Smooth muscle cell of the brain vasculature (primary cell): ENCODE measurements at regions not wholly inside any gene's neighbourhood (a gene's known extent, or its start where the extent isn't known, plus 50 kb on each side); places are given as distances from the start of the nearest gene placed in this dataset.
A peak's percentile ranks its signal among the peaks of the same experiment; 100 is the strongest.

Experiments
- DNase-seq: peaks from one replicate; pipeline ENCODE4 v3.0.0-alpha.2; 2012; ENCODE audit warnings: low read depth, low spot score

DNA sequence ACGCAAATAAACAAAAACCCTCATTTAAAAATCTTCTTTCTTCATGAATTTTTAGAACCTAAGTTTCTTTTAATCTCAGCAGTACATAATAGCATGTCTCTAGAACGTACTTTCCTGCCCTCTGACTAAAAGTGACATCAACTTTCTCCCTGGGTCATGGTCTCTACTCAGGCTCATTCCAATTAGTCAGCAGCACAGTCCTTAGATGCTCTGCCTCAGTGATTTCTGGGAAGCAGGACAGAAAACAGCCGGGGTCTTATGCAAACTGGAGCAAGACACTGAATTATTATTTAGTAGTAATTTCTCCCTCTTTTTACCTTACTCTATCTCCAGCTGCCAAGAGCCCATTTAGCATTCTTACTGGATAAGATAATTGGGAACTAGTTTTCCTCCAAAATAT, 365.2 kb downstream of the TUSC7 start:
- no peak for DNase-seq

DNA sequence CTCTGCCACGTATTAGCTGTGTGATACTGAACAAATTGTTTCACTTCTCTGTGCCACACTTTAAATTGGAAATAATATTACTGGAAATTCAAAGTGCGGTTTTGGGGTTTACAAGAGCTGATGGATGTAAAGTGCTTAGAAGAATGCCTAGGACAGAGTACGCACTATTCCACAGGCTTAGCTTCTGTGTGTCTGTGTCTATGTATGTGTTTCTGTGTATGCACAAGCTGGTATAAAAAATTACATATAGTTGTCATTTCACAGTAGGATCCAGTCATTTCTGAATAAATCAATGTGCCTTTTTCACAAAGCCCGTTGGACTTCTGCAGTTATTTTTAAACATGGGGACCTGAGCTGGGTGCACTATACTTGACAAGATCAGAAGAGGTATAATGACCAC, 370.4 kb downstream of the TUSC7 start:
- no peak for DNase-seq

- DNase-seq: no peak
These were observed 371.3 kb downstream of the TUSC7 start for GRCh38 chr3:117080872-117081271.

DNA sequence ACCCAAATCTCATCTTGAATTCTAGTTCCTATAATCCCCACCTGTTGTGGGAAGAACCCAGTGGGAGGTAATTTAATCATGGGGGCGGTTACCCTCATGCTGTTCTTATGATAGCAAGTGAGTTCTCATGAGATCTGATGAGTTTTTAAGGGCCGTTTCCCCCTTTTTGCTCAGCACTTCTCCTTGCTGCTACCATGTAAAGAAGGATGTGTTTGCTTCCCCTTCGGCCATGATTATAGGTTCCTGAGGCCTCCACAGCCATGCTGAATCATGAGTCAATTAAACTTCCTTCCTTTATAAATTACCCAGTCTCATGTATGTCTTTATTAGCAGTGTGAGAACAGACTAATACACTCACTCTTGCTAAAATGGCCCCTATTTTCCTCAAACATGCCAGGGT, 374.7 kb downstream of the TUSC7 start:
- no peak for DNase-seq

DNA sequence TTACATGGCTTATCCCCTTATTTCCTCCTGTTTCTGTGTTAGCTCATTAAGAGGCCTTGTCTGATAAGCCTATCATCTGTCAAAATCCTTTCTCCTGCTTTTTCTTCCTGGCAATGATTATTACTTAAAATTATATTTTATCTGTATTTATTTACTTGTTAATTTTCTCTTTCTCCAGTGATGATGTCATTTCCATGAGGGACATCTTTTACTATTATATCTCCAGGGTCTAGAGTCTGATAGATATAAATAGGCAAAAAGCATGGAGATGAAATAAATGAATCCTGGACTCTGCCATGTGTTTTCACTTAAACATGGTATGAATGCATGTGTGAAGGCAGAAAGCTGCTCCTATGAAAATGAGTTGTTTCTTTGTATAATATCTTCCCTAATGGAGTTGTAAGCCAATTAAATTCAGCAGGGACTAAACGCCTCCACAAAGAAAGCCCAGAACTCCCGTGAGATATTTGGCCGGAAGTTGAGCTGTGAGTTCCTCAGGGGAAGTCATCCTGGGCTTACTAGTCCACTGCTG, 375.2 kb downstream of the TUSC7 start:
- no peak for DNase-seq

GRCh38 chr3:117091676-117092075, 382.1 kb downstream of the TUSC7 start:
- no peak for DNase-seq

DNA sequence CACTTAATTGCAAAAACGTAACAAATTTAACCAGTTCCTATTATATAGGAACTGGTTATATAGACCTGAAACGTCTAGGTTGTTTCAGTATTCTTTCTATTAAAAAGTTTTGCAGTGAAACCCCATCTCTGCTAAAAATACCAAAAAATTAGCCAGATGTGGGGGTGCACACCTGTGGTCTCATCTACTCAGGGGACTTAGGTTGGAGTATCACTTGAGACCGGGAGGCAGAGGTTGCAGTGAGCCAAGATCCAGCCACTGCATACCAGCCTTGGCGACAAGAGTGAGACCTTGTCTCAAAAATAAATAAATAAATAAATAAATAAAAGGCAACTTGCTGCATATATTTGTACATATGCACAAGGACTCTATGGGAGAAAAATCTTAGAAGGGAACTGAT, 387.0 kb downstream of the TUSC7 start:
- no peak for DNase-seq

- DNase-seq: no peak
These were observed 387.8 kb downstream of the TUSC7 start for GRCh38 chr3:117097351-117097750.

DNA sequence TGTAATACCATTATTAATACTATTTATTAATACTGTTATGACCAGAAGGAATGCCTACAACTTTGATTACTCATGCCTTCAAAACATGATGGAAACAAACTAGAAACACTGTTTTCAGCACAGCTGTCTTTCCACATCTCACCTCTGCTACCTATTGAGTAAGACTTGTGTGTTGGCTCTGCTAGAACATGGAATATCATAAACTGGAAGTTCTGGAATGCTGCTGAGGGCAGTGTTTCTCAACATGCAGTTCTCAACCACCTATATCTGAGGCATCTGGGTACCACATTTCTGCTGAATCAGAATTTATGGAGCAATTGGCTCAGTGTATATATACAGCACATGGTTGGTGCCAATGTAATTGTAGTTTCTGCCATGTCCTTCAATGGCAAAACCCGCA, 392.1 kb downstream of the TUSC7 start:
- no peak for DNase-seq

DNA sequence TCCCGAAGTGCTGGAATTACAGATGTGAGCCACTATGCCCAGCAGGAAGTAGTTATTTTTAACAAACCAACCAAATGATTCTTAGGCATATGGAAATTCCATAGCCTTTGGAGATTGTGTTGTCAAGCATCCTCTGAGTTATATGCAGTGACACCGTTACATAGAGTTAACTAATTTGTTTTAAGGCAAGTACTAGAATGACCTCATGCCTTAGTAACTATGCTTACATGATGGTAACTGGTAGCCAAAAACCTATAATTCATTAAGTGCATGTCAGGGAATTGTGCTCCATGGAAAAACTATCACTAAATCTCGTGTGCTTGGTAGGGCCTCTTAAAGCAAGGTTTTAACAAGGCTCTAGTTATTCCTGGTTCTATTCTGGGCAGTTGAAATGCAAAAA, 392.8 kb downstream of the TUSC7 start:
- no peak for DNase-seq

DNA sequence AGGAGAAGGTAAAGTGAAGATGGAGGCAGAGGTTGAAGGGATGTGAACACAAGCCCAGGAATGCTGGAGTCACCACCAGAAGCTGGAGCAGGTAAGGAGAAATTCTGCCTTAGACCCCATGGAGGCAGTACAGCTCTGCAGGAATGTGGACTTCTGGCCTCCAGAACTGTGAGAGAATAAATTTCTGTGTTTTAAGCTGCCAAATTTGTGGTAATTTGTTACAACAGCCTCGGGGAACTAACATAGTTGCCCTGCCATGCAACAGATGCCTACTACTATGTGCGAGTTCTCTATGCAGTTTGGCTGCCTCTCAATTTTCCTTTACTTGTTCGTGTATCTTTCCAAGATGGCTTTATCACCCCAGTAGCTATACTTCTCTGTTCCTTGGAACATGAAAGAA, 394.1 kb downstream of the TUSC7 start:
- DNase-seq: no peak

GRCh38 chr3:117104381-117104780, 394.8 kb downstream of the TUSC7 start:
- no peak for DNase-seq

- no peak for DNase-seq
These were observed 395.2 kb downstream of the TUSC7 start for GRCh38 chr3:117104792-117105191.

DNA sequence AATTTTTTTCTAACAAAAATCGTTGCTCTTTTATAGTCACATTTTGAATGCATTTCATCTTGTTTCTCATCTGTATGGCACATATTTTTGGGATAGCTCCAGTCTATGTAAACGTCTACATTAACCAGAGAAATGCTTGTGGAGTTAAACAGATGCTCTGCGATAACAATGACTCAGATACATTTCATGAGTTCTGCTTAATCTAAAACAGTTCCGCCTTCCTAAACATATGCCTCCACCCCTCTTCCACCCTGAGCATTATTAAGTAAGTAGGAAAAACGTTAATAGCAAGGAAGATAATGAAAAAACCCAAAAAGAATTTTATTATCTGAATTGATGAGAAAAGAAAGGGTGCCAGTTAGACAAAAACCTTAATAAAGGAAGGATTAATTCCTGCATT, 396.1 kb downstream of the TUSC7 start:
- DNase-seq: peak; percentile 12

DNA sequence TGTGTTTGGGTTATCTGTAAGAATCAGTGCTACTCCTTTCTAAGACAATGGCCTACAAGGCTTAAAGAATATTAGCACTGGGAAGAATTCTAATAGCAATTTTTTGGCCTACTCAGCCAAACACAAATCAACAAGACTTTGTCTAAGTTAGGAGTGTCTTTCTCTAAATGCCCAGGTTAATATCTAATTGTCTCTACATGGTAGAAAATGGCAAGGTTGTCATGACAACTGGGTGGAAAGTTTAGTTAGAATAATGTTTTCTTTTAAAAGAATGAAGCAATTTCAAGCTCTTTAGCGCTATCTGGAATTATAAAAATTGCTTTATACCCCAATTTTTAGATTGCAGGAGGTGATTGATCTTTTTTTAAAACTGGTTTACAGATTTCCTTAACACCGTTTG, 396.8 kb downstream of the TUSC7 start:
- DNase-seq: no peak

DNA sequence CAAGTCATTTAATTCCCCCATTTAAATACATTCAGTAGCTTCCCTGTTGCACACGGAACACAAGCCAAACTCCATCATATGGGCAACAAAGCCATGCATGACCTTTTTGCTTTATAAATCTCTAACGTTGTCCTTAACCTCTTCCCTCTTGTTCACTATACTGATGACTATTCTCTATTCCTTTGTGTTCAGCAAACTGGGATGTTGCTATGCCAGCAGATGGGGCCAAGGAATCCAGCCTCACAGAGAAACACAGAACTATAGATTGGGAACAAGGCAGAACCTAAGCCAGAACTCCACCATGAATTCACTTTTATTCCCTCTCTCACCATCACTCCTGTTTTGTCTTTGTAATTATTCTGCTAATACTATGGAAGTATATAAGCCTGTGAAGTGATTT, 398.4 kb downstream of the TUSC7 start:
- no peak for DNase-seq

GRCh38 chr3:117109178-117109577, 399.6 kb downstream of the TUSC7 start:
- no peak for DNase-seq

DNA sequence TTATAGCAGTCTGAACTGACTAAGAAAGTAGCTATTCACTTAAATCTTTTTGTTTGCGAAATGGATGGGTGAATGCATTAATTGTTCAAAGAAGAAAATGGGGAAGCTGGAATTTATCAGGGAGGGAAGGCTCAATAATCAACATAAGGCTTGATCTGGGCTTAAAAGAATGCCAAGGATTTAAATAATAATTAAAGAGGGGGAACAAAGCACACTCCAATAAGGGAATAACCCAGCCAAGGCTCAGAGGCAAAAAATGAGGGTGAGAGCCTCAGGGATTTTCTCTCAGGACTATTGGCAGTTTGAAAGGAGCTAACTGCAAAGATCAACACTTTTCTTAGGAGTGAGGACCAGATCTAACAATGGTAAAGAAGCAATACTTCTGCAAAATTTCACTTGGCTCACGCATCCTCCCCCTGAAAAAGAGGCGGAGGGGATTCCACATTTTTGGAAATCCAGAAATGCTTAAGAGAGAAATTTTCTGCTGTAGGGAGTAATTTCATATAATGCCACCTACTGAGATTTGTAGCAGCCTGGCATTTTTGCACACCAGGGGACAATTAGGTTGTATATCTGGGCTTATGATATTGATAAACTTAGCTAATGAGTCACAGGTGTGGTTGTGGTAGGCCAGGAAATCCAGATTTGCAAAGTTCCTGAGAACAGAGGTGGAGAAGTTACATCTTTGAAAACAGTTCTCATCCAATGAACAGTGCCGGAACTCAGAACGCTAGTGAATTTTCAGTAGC, 405.1 kb downstream of the TUSC7 start:
- DNase-seq: no peak

GRCh38 chr3:117117188-117117936, 407.8 kb downstream of the TUSC7 start:
- no peak for DNase-seq

GRCh38 chr3:117118604-117119003, 409.0 kb downstream of the TUSC7 start:
- no peak for DNase-seq

DNA sequence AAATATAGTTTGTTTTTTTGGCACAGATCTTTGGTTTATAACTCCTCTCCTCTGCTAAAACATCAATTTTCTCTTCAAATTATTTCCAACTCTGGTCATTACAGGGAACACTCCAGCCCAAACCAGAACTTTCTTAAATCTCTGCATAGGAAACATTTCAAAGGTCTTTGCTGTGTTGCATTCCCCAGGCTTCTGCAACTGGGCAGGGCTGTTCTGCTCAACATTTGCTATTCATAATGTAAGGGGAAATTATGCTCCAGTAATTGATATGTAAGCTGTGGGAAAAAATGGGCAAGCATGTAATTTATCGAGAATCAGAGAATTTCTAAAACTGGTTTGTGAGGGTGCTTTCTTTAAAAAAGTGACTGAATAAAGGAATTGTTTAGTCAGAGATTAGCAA, 410.4 kb downstream of the TUSC7 start:
- DNase-seq: no peak

DNA sequence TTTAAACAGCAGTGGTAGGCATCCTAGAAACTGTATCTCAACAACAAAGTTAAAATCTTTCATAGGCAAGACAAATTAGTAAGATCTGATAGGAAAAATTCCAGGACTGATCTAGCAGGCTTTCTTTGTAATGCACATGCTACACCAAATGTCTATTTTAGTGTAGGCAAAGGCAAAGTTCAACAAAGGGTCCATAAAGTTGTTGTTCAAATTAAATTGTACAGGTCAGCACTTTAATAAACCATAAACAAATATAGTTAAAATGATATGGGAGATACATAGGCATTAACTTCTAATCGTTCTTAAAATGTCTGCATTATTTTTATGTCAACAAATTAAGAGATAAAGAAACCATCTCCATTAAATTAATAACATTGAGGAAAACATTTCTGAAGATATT, 413.0 kb downstream of the TUSC7 start:
- no peak for DNase-seq

GRCh38 chr3:117126460-117126859, 416.9 kb downstream of the TUSC7 start:
- no peak for DNase-seq
